Right lobe of liver (tissue), 4 donors: ENCODE measurements at regions not wholly inside any gene's neighbourhood (a gene's known extent, or its start where the extent isn't known, plus 50 kb on each side); places are given as distances from the start of the nearest gene placed in this dataset.

ENCODE experiments used
- CTCF ChIP-seq, 4 donors: fragments of 200-600 bp in 3 of 4; fragments of 450-650 bp in 1 of 4; IDR thresholded peaks; one replicate each; pipeline versions ENCODE4 v1.5.1 to v1.8.0; 2016 to 2022; ENCODE audit warnings: antibody characterized with exemption in 4 of 4, mild to moderate bottlenecking in 2 of 4
- POLR2A ChIP-seq: fragments of 450-650 bp; IDR thresholded peaks from one replicate; pipeline ENCODE4 v1.6.1; 2017; ENCODE audit warnings: antibody characterized with exemption, mild to moderate bottlenecking
- donor health status: DM: no; HTN: no; CAD: no.
- donor health status: DM: no; HTN: no; CAD: no.
- donor health status: DM: no; HTN: yes; CAD: no.

GRCh38 chr12:75578546-75578945, 67.1 kb upstream of the KRR1 start:
- TF ChIP-seq POLR2A (no peak), CTCF (IDR thresholded peaks at IDR 0.05) (no peak)
